ENCODE measurements at regions not wholly inside any gene's neighbourhood (a gene's known extent, or its start where the extent isn't known, plus 50 kb on each side); places are given as distances from the start of the nearest gene placed in this dataset.
"Not testable (repeated sequence)": the region's sequence is repeated elsewhere in the genome, so short reads cannot be mapped to it uniquely, and the experiment has no call there.

GRCh38 chr3:56928379-56929068, 126.8 kb upstream of the ARHGEF3 start:
- peak; percentile 26 for FAIRE-seq
- peak; percentile 20 for DNase-seq (ENCODE audit: insufficient read length, low spot score)

GRCh38 chr3:56927855-56928254, 126.1 kb upstream of the ARHGEF3 start:
- FAIRE-seq (no peak), DNase-seq (ENCODE audit: insufficient read length, low spot score) (no peak)

- no peak for FAIRE-seq
Measured at GRCh38 chr3:56926947-56927282, 125.2 kb upstream of the ARHGEF3 start.

GRCh38 chr3:56926243-56926946, 124.6 kb upstream of the ARHGEF3 start:
- no peak for FAIRE-seq
- peak; percentile 45 for DNase-seq (ENCODE audit: insufficient read length, low spot score)

More at GRCh38 chr3:56926947-56927282, 125.2 kb upstream of the ARHGEF3 start:
- DNase-seq (ENCODE audit: insufficient read length, low spot score), result no peak

GRCh38 chr3:56924700-56925099, 123.0 kb upstream of the ARHGEF3 start:
- DNase-seq (ENCODE audit: insufficient read length, low spot score); FAIRE-seq: not testable (repeated sequence)

GRCh38 chr3:56923526-56924224, 121.9 kb upstream of the ARHGEF3 start:
- FAIRE-seq (no peak), DNase-seq (ENCODE audit: insufficient read length, low spot score) (no peak)

GRCh38 chr3:56921573-56922453, 120.1 kb upstream of the ARHGEF3 start:
- DNase-seq (ENCODE audit: insufficient read length, low spot score), result no peak
- FAIRE-seq, result no peak

- DNase-seq (ENCODE audit: insufficient read length, low spot score) (no peak), FAIRE-seq (no peak)
Measured at GRCh38 chr3:56919797-56920195, 118.0 kb upstream of the ARHGEF3 start.

- DNase-seq (ENCODE audit: insufficient read length, low spot score) (no peak), FAIRE-seq (no peak)
Measured at GRCh38 chr3:56919137-56919796, 117.5 kb upstream of the ARHGEF3 start.

GRCh38 chr3:56918111-56918568, 116.4 kb upstream of the ARHGEF3 start:
- no peak for FAIRE-seq
- no peak for DNase-seq (ENCODE audit: insufficient read length, low spot score)

- FAIRE-seq (no peak), DNase-seq (ENCODE audit: insufficient read length, low spot score) (no peak)
Measured at GRCh38 chr3:56917361-56918110, 115.8 kb upstream of the ARHGEF3 start.

GRCh38 chr3:56916716-56917360, 115.1 kb upstream of the ARHGEF3 start:
- FAIRE-seq (no peak), DNase-seq (ENCODE audit: insufficient read length, low spot score) (no peak)

GRCh38 chr3:56915966-56916586, 114.3 kb upstream of the ARHGEF3 start:
- FAIRE-seq (no peak), DNase-seq (ENCODE audit: insufficient read length, low spot score) (no peak)

- FAIRE-seq, result no peak
Measured at GRCh38 chr3:56914646-56915045, 112.9 kb upstream of the ARHGEF3 start.

GRCh38 chr3:56911363-56911762, 109.6 kb upstream of the ARHGEF3 start:
- DNase-seq (ENCODE audit: insufficient read length, low spot score) (no peak), FAIRE-seq (no peak)

More at GRCh38 chr3:56914646-56915045, 112.9 kb upstream of the ARHGEF3 start:
- DNase-seq (ENCODE audit: insufficient read length, low spot score), result no peak

GRCh38 chr3:56909349-56909748, 107.6 kb upstream of the ARHGEF3 start:
- DNase-seq (ENCODE audit: insufficient read length, low spot score) (no peak), FAIRE-seq (no peak)

GRCh38 chr3:56908004-56908403, 106.3 kb upstream of the ARHGEF3 start:
- DNase-seq (ENCODE audit: insufficient read length, low spot score), result no peak
- no peak for FAIRE-seq

GRCh38 chr3:56904552-56905215, 102.9 kb upstream of the ARHGEF3 start:
- DNase-seq (ENCODE audit: insufficient read length, low spot score), result no peak
- FAIRE-seq, result no peak

Measured in HTR-8/SVneo (cell line).